NCI-H460 (cell line): ENCODE measurements at regions not wholly inside any gene's neighbourhood (a gene's known extent, or its start where the extent isn't known, plus 50 kb on each side); places are given as distances from the start of the nearest gene placed in this dataset.
A peak's percentile ranks its signal among the peaks of the same experiment; 100 is the strongest.
"Not testable (repeated sequence)": the region's sequence is repeated elsewhere in the genome, so short reads cannot be mapped to it uniquely, and the experiment has no call there.

ENCODE experiments used
- DNase-seq: peaks from one replicate; pipeline ENCODE4 v3.0.0-alpha.2; 2016; ENCODE audit warnings: low read depth; ENCODE audit errors: extremely low read depth

GRCh38 chr10:114708084-114708483 lies 50.0 kb upstream of the ABLIM1 start:
- DNase-seq: no peak

- peak; percentile 61 for DNase-seq
Measured at GRCh38 chr10:114708717-114709335, 50.8 kb upstream of the ABLIM1 start.

GRCh38 chr10:114709984-114710383 lies 51.9 kb upstream of the ABLIM1 start:
- no peak for DNase-seq

- DNase-seq: no peak
Measured at GRCh38 chr10:114711176-114711868, 53.2 kb upstream of the ABLIM1 start.

- DNase-seq: no peak
Measured at GRCh38 chr10:114711869-114712250, 53.8 kb upstream of the ABLIM1 start.

GRCh38 chr10:114713525-114714090 lies 55.5 kb upstream of the ABLIM1 start:
- DNase-seq: no peak

GRCh38 chr10:114714281-114714741 lies 56.2 kb upstream of the ABLIM1 start:
- peak; percentile 87 for DNase-seq

GRCh38 chr10:114715171-114715670 lies 57.1 kb upstream of the ABLIM1 start:
- no peak for DNase-seq

GRCh38 chr10:114716811-114717404 lies 58.8 kb upstream of the ABLIM1 start:
- DNase-seq: no peak

GRCh38 chr10:114717881-114718280 lies 59.8 kb upstream of the ABLIM1 start:
- not testable (repeated sequence) for DNase-seq

- DNase-seq: no peak
Measured at GRCh38 chr10:114718374-114718773, 60.3 kb upstream of the ABLIM1 start.

GRCh38 chr10:114719311-114719710 lies 61.2 kb upstream of the ABLIM1 start:
- DNase-seq: no peak

GRCh38 chr10:114720023-114720422 lies 61.9 kb upstream of the ABLIM1 start:
- DNase-seq: not testable (repeated sequence)

GRCh38 chr10:114720685-114721278 lies 62.7 kb upstream of the ABLIM1 start:
- no peak for DNase-seq

- DNase-seq: not testable (repeated sequence)
Measured at GRCh38 chr10:114722136-114722535, 64.1 kb upstream of the ABLIM1 start.

- no peak for DNase-seq
Measured at GRCh38 chr10:114723361-114723760, 65.3 kb upstream of the ABLIM1 start.

GRCh38 chr10:114723991-114724715 lies 66.1 kb upstream of the ABLIM1 start:
- no peak for DNase-seq

- no peak for DNase-seq
Measured at GRCh38 chr10:114724716-114725106, 66.6 kb upstream of the ABLIM1 start.

GRCh38 chr10:114726820-114727271 lies 68.8 kb upstream of the ABLIM1 start:
- DNase-seq: no peak

- DNase-seq: no peak
Measured at GRCh38 chr10:114728325-114728724, 70.2 kb upstream of the ABLIM1 start.
